PC-3 (cell line): ENCODE measurements at regions not wholly inside any gene's neighbourhood (a gene's known extent, or its start where the extent isn't known, plus 50 kb on each side); places are given as distances from the start of the nearest gene placed in this dataset.

ENCODE experiments used
- CTCF ChIP-seq: fragments of 300-600 bp; sonication (generic); conservative IDR thresholded peaks from 2 replicates; pipeline ENCODE4 v1.5.1; 2017; ENCODE audit warnings: antibody characterized with exemption, low read depth, mild to moderate bottlenecking, low read length
- EZH2 ChIP-seq: fragments of 300-600 bp; sonication (generic); IDR thresholded peaks from one replicate; pipeline ENCODE4 v1.6.1; 2017; ENCODE audit warnings: antibody characterized with exemption, mild to moderate bottlenecking, low read length; ENCODE audit not compliant: unreplicated experiment
- EZH2phosphoT487 ChIP-seq: fragments of 300-600 bp; sonication (generic); IDR thresholded peaks from 2 replicates; pipeline ENCODE4 v1.6.1; 2018; ENCODE audit warnings: mild to moderate bottlenecking, antibody characterized with exemption, low read length, borderline replicate concordance

- TF ChIP-seq CTCF (no peak), EZH2 (no peak), EZH2phosphoT487 (no peak)
These were observed 62.2 kb upstream of the GIMD1 start for GRCh38 chr4:106430797-106431196.
